ENCODE measurements at regions not wholly inside any gene's neighbourhood (a gene's known extent, or its start where the extent isn't known, plus 50 kb on each side); places are given as distances from the start of the nearest gene placed in this dataset.

GRCh38 chr3:21269882-21270281 is 481.1 kb downstream of the ZNF385D start:
- no peak for DNase-seq (ENCODE audit: low spot score)
- TF ChIP-seq CTCF (IDR thresholded peaks at IDR 0.05; ENCODE audit: borderline replicate concordance, control extremely low read depth, extremely low read depth, insufficient read depth, missing control alignments), result no peak
- in situ Hi-C loops (cut with MboI; ENCODE audit: low sequenced_read_pairs, unreplicated experiment), result no loop called here

- no peak for DNase-seq (ENCODE audit: low spot score)
- in situ Hi-C loops (cut with MboI; ENCODE audit: low sequenced_read_pairs, unreplicated experiment), result no loop called here
- TF ChIP-seq CTCF (IDR thresholded peaks at IDR 0.05; ENCODE audit: borderline replicate concordance, control extremely low read depth, extremely low read depth, insufficient read depth, missing control alignments), result no peak
Measured at GRCh38 chr3:21260507-21260906, 490.5 kb downstream of the ZNF385D start.

- DNase-seq (ENCODE audit: low spot score), result no peak
- in situ Hi-C loops (cut with MboI; ENCODE audit: low sequenced_read_pairs, unreplicated experiment), result no loop called here
- TF ChIP-seq CTCF (IDR thresholded peaks at IDR 0.05; ENCODE audit: borderline replicate concordance, control extremely low read depth, extremely low read depth, insufficient read depth, missing control alignments), result no peak
Measured at GRCh38 chr3:21259896-21260295, 491.1 kb downstream of the ZNF385D start.

- TF ChIP-seq CTCF (IDR thresholded peaks at IDR 0.05; ENCODE audit: borderline replicate concordance, control extremely low read depth, extremely low read depth, insufficient read depth, missing control alignments), result no peak
- no peak for DNase-seq (ENCODE audit: low spot score)
- in situ Hi-C loops (cut with MboI; ENCODE audit: low sequenced_read_pairs, unreplicated experiment), result no loop called here
Measured at GRCh38 chr3:21256932-21257331, 494.1 kb downstream of the ZNF385D start.

GRCh38 chr3:21238661-21239060 is 512.3 kb downstream of the ZNF385D start:
- in situ Hi-C loops (cut with MboI; ENCODE audit: low sequenced_read_pairs, unreplicated experiment), result no loop called here
- DNase-seq (ENCODE audit: low spot score), result no peak
- TF ChIP-seq CTCF (IDR thresholded peaks at IDR 0.05; ENCODE audit: borderline replicate concordance, control extremely low read depth, extremely low read depth, insufficient read depth, missing control alignments), result no peak

GRCh38 chr3:21237638-21238037 is 513.4 kb downstream of the ZNF385D start:
- no peak for TF ChIP-seq CTCF (IDR thresholded peaks at IDR 0.05; ENCODE audit: borderline replicate concordance, control extremely low read depth, extremely low read depth, insufficient read depth, missing control alignments)
- in situ Hi-C loops (cut with MboI; ENCODE audit: low sequenced_read_pairs, unreplicated experiment), result no loop called here
- DNase-seq (ENCODE audit: low spot score), result no peak

- DNase-seq (ENCODE audit: low spot score), result no peak
- in situ Hi-C loops (cut with MboI; ENCODE audit: low sequenced_read_pairs, unreplicated experiment), result no loop called here
- no peak for TF ChIP-seq CTCF (IDR thresholded peaks at IDR 0.05; ENCODE audit: borderline replicate concordance, control extremely low read depth, extremely low read depth, insufficient read depth, missing control alignments)
Measured at GRCh38 chr3:21235491-21235890, 515.5 kb downstream of the ZNF385D start.

All from GM13976 (cell line).